ENCODE measurements at regions not wholly inside any gene's neighbourhood (a gene's known extent, or its start where the extent isn't known, plus 50 kb on each side); places are given as distances from the start of the nearest gene placed in this dataset.

- H3K9me3 Mint-ChIP-seq (ENCODE audit: unreplicated experiment), result no peaks in the 10 kb centered on the region
- DNase-seq (ENCODE audit: unreplicated experiment), result no peak
- H3K4me3 Mint-ChIP-seq (ENCODE audit: unreplicated experiment), result no peak overlapping the region
- intact Hi-C loops (cut with micrococcal nuclease), result no loop called here
- H3K27me3 Mint-ChIP-seq (ENCODE audit: insufficient read depth, unreplicated experiment), result no peaks in the 10 kb centered on the region
- no TSS peak for BruUV-seq (replicated peaks)
- H3K36me3 Mint-ChIP-seq (ENCODE audit: insufficient read depth, unreplicated experiment), result no peaks in the 10 kb centered on the region
- ChIA-PET CTCF (interaction anchor here (0.5 kb wide), 1 partner anchor 11 kb away, joined by 4 read pairs; no protein-coding TSS in a partner anchor), POLR2A (no interaction called here)
- no peak overlapping the region for H3K27ac Mint-ChIP-seq (ENCODE audit: low read depth, unreplicated experiment)
- peaks cover 8% of the 10 kb centered on the region for H3K4me1 Mint-ChIP-seq (ENCODE audit: insufficient read depth, unreplicated experiment)
- TF ChIP-seq, protein P1, sequence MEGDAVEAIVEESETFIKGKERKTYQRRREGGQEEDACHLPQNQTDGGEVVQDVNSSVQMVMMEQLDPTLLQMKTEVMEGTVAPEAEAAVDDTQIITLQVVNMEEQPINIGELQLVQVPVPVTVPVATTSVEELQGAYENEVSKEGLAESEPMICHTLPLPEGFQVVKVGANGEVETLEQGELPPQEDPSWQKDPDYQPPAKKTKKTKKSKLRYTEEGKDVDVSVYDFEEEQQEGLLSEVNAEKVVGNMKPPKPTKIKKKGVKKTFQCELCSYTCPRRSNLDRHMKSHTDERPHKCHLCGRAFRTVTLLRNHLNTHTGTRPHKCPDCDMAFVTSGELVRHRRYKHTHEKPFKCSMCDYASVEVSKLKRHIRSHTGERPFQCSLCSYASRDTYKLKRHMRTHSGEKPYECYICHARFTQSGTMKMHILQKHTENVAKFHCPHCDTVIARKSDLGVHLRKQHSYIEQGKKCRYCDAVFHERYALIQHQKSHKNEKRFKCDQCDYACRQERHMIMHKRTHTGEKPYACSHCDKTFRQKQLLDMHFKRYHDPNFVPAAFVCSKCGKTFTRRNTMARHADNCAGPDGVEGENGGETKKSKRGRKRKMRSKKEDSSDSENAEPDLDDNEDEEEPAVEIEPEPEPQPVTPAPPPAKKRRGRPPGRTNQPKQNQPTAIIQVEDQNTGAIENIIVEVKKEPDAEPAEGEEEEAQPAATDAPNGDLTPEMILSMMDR (IDR thresholded peaks at IDR 0.05; ENCODE audit: unreplicated experiment), result no peak
Observed at GRCh38 chr1:193553564-193553963, 367.2 kb upstream of the B3GALT2 start.

DNA sequence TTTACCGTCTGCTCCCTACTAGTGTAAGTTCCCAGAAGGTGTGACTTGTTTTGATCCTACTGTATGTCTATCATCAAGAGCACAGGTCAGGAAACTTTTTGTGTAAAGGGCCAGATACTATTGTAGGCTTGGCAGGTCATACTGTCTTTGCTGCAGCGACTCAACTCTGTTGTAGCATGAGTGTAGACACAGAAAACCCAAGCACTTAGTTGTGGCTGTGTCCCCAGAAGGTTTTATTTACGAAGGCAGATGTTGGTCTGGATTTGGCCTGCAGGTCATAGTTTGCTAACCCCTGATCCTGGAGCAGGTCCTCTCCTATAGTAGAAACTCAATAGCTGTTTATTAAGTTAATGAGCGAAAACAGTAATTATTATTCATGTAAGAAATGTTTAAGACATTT is 365.9 kb upstream of the B3GALT2 start:
- DNase-seq (ENCODE audit: unreplicated experiment), result no peak
- no peak overlapping the region for H3K4me3 Mint-ChIP-seq (ENCODE audit: unreplicated experiment)
- TF ChIP-seq, protein P1 (IDR thresholded peaks at IDR 0.05; ENCODE audit: unreplicated experiment), result no peak
- BruUV-seq (replicated peaks), result no TSS peak
- no peaks in the 10 kb centered on the region for H3K9me3 Mint-ChIP-seq (ENCODE audit: unreplicated experiment)
- H3K36me3 Mint-ChIP-seq (ENCODE audit: insufficient read depth, unreplicated experiment), result no peaks in the 10 kb centered on the region
- no peak overlapping the region for H3K27ac Mint-ChIP-seq (ENCODE audit: low read depth, unreplicated experiment)
- ChIA-PET CTCF (no interaction called here), POLR2A (interaction anchor here (0.7 kb wide), 1 partner anchor 12 kb away, joined by 3 read pairs; no protein-coding TSS in a partner anchor)
- peaks cover 5% of the 10 kb centered on the region for H3K4me1 Mint-ChIP-seq (ENCODE audit: insufficient read depth, unreplicated experiment)
- H3K27me3 Mint-ChIP-seq (ENCODE audit: insufficient read depth, unreplicated experiment), result no peaks in the 10 kb centered on the region
- intact Hi-C loops (cut with micrococcal nuclease), result no loop called here

DNA sequence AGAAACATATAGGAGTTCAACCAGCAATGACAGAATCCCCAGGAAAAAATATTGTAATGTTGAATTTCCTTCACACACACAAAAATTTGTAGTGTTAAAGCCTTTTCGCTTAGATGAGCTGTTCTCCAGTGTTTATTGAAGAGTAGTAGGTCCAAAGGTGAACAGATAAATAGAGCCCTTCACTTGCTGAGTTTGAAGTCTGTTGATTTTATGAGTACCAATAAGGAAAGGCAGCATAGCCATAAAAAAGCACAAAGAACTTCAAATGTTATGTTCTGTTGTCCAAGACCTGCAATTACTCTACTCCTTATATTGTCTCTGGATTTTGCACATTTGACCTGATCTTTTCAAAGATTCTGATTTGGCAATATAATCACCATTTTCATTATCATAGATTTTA is 362.7 kb upstream of the B3GALT2 start:
- DNase-seq (ENCODE audit: unreplicated experiment), result no peak
- CTCF ChIA-PET, result no interaction called here
- Mint-ChIP-seq H3K4me1 (ENCODE audit: insufficient read depth, unreplicated experiment) (peaks cover 5% of the 10 kb centered on the region), H3K27ac (ENCODE audit: low read depth, unreplicated experiment) (no peak overlapping the region), H3K36me3 (ENCODE audit: insufficient read depth, unreplicated experiment) (no peaks in the 10 kb centered on the region), H3K4me3 (ENCODE audit: unreplicated experiment) (no peak overlapping the region), H3K27me3 (ENCODE audit: insufficient read depth, unreplicated experiment) (no peaks in the 10 kb centered on the region), H3K9me3 (ENCODE audit: unreplicated experiment) (no peaks in the 10 kb centered on the region)
- intact Hi-C loops (cut with micrococcal nuclease), result no loop called here
- TF ChIP-seq, protein P1 (IDR thresholded peaks at IDR 0.05; ENCODE audit: unreplicated experiment), result no peak
- no TSS peak for BruUV-seq (replicated peaks)
- POLR2A ChIA-PET, result interaction anchor here (0.6 kb wide), 1 partner anchor 72 kb away, joined by 3 read pairs; no protein-coding TSS in a partner anchor

DNA sequence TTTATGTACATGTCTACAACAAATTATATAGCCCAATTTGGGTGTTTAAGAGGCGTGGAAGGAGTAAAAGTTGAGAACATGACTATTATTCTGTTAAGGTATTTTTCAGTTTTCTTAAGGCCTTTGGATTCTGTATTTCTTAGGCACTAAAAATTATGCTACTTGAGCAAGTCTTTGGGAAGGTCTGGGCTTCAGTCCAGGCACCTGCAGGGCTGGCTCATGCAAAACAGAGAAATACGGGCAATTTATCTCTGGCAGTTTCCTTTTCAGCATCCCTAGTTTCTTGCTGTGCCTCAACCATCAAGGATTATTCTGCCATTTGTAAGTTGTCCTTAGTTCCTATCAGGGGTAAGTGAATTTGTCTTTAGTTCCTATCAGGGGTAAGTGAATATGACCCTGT is 358.8 kb upstream of the B3GALT2 start:
- intact Hi-C loops (cut with micrococcal nuclease), result no loop called here
- no TSS peak for BruUV-seq (replicated peaks)
- Mint-ChIP-seq H3K27me3 (ENCODE audit: insufficient read depth, unreplicated experiment) (no peaks in the 10 kb centered on the region), H3K4me3 (ENCODE audit: unreplicated experiment) (no peak overlapping the region), H3K27ac (ENCODE audit: low read depth, unreplicated experiment) (no peak overlapping the region), H3K9me3 (ENCODE audit: unreplicated experiment) (no peaks in the 10 kb centered on the region), H3K4me1 (ENCODE audit: insufficient read depth, unreplicated experiment) (no peaks in the 10 kb centered on the region), H3K36me3 (ENCODE audit: insufficient read depth, unreplicated experiment) (no peaks in the 10 kb centered on the region)
- DNase-seq (ENCODE audit: unreplicated experiment), result no peak
- ChIA-PET POLR2A (no interaction called here), CTCF (no interaction called here)
- TF ChIP-seq, protein P1 (IDR thresholded peaks at IDR 0.05; ENCODE audit: unreplicated experiment), result no peak
